Ecto neural progenitor cell (in vitro differentiated cells): ENCODE measurements at regions not wholly inside any gene's neighbourhood (a gene's known extent, or its start where the extent isn't known, plus 50 kb on each side); places are given as distances from the start of the nearest gene placed in this dataset.

ENCODE experiments used
- DNase-seq: peaks from one replicate; pipeline ENCODE4 v3.0.0-alpha.2; 2018; ENCODE audit warnings: low spot score

GRCh38 chr16:50994995-50995394 is 156.1 kb downstream of the SALL1 start:
- no peak for DNase-seq

- DNase-seq: no peak
Measured at GRCh38 chr16:50992350-50993032, 158.6 kb downstream of the SALL1 start.

DNA sequence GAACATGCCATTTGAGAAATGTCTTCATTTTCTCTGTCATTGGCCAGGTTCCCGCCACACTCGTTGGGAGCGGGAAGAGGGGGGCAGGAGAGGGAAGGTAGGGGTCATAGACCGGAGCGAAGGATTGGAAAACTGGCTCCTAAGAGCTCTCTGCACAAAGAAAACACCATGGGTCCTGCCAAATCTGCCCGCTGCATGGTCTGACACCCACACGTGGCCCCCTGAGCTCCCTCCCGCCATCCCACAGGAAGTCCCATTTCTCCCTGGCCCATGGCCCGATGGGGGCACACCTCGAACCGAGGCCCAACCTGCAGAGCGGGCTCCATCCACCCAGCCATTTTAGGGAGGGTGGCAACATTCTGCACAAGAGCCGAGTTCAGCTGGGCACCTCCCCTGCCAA is 159.6 kb downstream of the SALL1 start:
- DNase-seq: no peak

DNA sequence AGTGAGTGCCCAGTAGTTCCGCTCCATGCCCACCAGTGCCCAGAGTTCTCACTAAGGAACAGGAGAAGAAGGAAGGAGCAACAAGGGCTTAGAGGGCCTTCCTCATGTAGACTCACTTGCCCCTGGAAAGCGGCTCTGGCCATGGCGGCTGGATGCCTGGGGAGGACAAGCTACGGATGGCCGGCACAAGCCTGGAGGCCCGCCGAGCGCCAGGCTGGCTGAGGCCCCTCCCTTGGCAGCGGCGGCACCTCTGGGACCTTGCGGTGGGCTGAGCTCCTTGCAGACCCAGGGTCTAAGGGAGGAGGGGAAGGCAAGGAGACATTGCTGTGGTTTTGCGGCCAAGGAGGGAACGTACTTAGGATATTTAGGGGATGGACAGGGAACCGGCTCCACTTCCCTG is 160.1 kb downstream of the SALL1 start:
- DNase-seq: no peak

GRCh38 chr16:50989047-50989446 is 162.0 kb downstream of the SALL1 start:
- no peak for DNase-seq

DNA sequence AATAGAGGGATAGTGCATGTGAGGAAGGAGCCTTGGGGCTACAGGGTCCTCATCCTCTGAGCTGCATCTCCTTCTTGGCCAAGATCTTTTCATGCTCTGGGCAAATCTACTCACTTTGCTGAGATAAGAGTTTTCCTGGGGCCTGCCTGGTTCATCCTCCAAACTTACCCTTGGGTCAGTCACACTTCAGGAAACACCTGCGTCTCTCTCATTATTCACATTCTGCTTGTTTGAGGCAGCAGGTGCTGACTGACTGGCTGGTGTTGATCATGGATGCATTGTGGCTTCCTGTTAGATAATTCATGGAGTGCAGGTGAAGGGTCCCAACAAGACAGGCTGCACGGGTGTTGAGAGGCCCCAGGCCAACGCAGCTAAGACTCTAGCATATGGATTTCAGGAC is 162.6 kb downstream of the SALL1 start:
- no peak for DNase-seq

- DNase-seq: no peak
Measured at GRCh38 chr16:50986453-50986852, 164.6 kb downstream of the SALL1 start.

DNA sequence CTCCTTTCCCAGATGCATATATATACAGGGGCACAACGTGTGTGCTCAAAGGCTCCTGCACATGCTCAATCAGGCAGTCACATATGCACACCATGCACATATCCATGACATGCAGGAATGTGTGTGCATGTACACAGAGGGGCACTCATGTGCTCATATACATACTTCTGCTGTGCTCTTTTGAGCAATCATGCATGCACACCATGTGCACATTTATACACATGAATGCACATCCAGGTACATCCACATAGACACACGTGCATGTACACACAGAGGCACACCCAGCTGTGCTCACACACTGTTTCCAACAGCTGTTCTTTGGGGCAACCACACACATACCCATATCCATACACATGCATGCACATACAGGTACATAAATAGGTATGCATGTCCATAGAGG is 165.3 kb downstream of the SALL1 start:
- no peak for DNase-seq

DNA sequence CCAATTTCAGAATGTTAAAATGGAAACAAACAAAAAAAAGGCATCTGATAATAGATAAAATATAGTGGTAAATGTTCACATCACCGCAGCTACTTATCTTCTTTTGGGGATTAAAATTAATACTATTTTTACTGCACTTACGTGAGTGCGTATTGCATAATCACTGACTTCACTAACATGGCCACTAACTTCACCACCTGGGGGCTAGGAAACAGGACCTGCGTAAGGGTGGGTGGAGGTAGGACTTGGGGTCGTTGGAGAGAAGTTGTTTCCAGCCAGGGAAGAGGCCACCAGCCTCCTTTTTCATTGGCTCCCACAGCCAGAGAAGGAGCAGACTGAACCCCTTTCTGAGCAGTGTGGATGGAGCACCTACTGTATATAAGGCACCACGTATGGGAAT is 166.4 kb downstream of the SALL1 start:
- DNase-seq: no peak

GRCh38 chr16:50982808-50983207 is 168.3 kb downstream of the SALL1 start:
- no peak for DNase-seq

GRCh38 chr16:50981951-50982350 is 169.1 kb downstream of the SALL1 start:
- DNase-seq: no peak

DNA sequence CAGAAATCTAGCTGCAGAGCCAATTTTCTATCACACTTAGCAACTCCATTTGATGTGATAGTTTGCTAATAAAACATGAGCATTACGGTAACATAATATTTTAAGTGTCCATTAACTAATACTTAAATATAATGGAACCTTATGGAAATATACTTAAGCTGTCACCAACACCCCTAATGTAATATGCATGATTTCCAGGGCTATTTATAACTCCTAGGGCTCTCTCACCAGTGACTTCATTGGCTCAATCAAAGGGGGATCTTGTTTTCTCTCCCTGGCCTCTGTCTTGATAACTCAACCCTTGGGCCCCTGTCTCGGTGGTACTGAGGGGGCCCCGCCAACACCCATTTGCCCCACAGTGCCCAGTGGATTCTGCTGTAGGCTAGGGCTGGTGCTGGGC is 170.4 kb downstream of the SALL1 start:
- DNase-seq: no peak

- DNase-seq: no peak
Measured at GRCh38 chr16:50979806-50980620, 171.1 kb downstream of the SALL1 start.

- no peak for DNase-seq
Measured at GRCh38 chr16:50977138-50977537, 173.9 kb downstream of the SALL1 start.

GRCh38 chr16:50974438-50975036 is 176.5 kb downstream of the SALL1 start:
- no peak for DNase-seq

- no peak for DNase-seq
Measured at GRCh38 chr16:50972876-50973275, 178.2 kb downstream of the SALL1 start.

DNA sequence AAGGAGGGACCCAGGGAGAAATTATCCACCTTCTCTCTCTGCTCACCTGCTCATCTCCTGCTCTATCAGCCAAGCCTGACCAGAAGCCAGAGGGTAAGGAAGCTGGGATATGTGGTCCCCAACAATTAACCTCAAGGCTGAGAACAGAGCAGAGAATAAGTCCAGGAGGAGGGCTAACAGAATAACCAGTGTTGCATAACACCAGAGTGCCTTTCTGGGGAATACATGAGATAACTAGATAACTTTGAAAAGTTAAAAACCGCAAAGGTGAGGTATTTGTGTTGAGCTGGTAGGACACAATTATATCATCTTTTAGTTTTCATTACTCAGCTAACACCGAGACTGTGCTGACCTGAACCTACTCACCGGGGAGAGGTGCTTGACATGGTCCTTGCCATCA is 180.8 kb downstream of the SALL1 start:
- DNase-seq: no peak

DNA sequence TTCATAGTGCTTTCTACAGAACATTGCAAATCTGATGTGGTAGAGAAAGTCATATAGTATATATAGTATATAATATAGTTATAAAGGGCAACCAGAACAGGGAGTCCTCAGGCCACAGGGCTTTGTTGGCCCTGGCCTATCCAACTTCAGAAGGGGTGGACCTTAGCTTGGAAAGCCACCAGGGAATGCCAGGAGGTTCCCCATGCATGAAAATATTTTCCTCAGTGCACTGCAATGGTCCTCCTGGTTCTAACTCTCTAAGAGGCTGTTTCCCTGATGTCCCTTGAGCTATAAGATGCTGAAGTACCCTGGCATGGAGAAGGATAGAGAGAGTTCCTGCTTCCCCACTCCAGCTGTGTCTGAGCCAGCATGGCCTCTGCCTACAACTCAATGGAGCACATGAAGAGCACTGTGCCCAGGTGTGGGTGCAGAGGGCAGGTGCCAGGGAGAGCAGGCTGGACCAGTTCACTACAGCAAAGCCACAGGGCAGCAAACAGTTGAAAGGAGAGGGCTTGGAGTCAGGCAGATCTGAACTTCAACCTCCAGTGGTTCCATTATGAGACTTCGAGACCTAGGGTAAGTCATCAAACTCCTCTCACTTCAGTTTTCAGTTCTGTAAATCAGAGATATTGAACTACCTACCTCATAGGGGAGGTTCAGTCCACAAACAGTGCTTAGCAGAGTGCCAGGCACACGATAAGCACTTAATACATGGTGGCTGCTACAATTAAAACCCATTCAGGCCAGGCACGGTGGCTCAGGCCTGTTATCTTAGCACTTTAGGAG is 183.1 kb downstream of the SALL1 start:
- no peak for DNase-seq

- no peak for DNase-seq
Measured at GRCh38 chr16:50964491-50964890, 186.6 kb downstream of the SALL1 start.

GRCh38 chr16:50961952-50962351 is 189.1 kb downstream of the SALL1 start:
- DNase-seq: no peak

- DNase-seq: no peak
Measured at GRCh38 chr16:50960517-50961202, 190.4 kb downstream of the SALL1 start.

DNA sequence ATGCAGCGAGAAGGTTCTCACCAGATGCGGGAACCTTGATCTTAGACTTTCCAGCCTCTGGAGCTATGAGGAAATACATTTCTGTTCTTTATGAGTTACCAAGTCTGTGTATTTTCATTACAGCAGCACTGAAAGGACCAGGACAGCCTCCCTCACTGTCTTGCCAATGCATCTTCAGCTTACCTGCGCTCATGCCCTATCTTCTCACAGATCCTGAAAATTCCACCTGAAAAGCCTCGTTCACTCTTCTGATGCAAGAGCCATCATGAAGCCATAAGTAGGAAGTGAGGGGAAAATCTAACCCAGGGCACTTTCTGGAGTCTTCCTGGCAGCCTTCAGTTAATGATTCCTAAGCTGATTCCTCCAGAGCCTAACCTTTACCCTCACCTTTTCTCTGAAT is 194.0 kb downstream of the SALL1 start:
- no peak for DNase-seq
